ENCODE measurements at regions not wholly inside any gene's neighbourhood (a gene's known extent, or its start where the extent isn't known, plus 50 kb on each side); places are given as distances from the start of the nearest gene placed in this dataset.

DNA sequence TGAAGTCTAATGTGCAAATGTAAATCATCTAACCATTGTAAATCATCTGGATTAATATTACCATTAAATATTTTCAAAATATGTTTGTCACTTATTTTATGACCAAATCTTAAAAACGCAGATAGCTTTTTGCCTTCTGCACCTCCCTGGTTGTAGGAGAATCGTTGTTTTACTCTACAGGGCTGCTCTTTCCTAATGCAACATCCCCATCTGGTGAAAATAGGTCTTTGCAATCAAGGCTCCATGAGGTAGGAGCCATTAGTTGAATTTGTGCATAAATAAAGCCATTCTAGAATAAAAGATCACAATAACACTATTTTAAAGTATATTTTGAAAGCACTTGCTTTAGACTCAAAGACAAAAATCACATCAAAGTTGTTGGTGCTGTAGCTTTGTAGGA, 535.6 kb upstream of the AGTR1 start:
- DNase-seq = no peak

DNA sequence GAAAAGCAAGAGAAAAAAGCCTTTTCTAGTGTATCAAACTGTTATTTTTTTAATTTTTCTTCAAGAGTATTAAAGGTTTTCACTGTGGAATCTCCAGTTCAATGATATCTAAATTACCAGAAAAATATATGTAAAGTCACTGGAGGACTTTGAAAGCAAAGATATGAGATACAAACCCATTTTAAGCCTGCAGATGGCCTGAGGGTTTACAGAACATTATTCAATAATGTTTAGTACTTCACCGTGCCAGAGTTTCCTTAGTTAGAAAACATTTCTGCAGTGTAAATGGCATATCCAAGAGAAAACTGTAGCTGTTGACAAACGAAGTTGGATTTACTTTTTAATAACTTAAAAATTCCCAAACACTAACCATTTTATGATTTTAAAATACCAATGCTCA, 529.4 kb upstream of the AGTR1 start:
- no peak for DNase-seq

- DNase-seq = no peak
Observed at GRCh38 chr3:148173851-148174250, 523.9 kb upstream of the AGTR1 start.

DNA sequence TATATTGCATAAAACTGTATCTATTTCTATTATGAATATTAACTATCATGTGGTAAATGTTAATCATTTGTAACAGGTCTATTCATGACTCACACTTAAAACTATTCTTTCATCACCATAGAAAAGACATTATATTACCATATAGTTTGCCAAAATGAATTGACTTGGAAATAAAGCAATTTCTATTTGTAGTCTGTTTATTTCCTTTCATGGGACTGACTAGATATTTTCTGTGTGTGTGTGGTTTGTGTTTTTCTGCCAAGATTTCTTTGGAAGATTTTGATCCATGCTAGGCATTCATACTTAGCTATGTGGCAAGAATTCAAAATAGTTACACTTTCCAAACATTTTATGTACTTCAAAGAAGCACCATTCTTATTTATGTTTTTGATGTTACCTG, 522.5 kb upstream of the AGTR1 start:
- DNase-seq = no peak

DNA sequence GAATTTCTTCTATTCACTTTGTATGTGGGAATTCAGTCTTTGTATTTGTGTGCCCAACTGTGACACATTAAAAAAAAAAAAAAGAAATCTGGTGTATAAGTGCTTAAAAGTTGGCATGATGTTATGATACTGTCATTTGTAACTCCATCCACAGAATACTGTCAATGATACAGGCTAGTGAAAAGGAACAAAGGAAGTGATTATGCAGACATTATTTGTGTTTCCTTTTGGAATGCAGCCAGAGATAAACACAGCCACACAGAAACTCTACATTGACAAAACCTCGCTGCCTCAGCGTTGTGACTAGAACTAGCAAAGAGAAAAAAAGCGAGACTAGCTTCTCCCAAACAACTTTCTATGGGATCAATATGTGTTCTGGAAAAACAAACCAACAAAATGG, 519.2 kb upstream of the AGTR1 start:
- DNase-seq = no peak

DNA sequence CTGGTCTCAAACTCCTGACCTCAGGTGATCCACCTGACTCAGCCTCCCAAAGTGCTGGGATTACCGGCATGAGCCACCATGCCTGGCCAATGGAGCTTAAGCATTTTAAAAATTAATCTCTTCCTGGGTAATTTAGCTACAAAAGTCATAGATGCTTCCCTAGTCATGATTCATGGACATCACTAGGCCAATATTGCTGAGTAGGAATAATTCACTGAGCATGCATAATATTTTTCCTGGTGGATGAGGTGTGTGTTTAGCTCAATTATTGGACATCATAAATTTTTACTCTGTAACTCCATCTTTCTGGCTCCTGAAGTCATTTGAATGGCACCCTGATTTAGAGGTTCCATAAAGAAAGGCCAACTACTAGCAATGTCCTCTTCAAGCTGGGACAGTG, 512.9 kb upstream of the AGTR1 start:
- no peak for DNase-seq

DNA sequence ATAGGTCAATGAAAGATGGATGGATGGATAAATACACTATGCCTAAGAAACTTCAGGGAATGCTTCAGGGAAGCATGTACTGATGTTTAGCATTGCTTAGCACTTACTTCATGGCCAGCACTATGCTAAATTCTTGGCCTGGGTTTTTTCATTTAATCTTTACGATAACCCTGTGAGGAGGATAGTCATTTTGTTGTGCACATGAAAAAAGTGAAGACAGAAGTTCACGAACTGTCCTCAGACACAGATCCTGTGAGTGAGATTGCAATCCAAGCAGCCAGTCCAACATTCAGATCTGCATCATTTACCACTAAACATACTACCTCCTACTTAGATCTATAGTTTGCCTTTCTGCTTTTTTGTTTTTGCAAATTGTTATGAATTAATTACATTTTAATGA, 510.8 kb upstream of the AGTR1 start:
- DNase-seq = no peak

DNA sequence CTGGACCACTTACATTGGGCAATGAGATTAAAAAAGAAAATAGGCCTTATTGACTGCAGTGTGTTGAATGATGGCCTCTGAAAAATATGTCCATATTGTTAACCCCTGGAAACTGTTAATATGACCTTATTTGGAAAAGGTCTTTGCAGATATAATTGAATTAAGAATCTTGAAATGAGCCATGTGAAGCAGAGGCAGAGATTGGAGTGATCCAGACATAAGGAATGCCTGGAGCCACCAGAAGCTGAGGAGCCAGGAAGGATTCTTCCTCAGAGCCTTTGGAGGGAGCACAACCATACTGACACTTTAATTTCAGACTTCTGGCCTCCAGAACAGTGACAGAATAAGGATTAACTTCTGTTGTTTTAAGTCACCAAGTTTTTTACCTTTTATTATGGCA, 510.4 kb upstream of the AGTR1 start:
- no peak for DNase-seq

- no peak for DNase-seq
Observed at GRCh38 chr3:148190441-148190990, 507.2 kb upstream of the AGTR1 start.

DNA sequence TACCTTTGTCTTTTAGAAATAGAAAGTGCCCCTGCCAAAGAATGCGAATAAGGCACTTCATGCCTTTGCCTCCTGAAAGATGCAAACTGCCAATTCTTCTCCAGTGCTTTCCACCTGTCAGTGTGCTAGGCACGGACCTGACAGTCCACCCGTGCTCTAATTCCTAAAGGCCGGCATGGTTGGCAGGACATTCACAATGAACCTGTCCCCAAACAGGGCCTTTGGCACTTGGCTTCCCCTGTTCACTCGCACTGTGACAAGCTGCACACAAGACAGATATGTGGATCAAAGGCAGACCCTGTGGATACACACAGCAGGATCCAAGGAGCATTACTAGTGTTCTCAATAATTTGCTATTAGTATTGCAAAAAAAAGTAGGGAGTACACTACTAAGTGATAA, 505.7 kb upstream of the AGTR1 start:
- no peak for DNase-seq

DNA sequence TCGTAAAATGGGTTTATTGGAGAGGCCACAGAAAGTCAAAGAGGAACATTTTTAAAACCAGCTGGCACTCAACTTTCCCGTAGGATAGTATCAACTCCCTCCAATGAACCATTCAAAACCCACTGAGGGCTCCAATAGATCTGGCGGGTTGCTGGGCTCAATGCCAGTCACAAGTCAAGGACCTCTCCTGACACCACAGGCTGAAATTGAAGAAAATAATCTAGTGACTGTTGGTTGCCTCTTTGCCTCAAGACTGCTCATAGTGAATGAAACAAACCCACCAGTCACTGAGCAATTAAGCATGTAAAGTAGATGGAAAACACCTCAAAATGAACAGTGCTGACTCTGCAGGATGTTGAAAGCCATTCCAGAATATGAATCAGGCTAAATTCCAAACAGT, 500.6 kb upstream of the AGTR1 start:
- DNase-seq = no peak

DNA sequence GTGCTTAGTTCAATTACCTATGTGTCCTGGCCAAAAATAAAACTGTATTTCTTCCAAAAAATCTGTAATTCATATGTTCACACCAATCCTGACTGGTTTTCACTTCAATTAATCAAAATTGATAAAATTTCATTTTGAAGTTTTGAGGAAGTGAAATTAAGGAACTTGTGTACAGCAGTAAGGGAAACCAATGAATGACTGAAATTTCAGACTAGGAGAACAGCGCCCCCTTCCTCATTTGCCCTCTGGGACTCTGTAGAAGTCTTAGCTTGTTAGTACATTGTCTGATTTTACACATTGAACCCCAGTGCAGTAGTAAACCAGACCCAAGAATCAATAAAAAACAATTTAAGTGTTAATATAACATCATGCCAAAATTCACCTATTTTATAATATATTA, 495.3 kb upstream of the AGTR1 start:
- no peak for DNase-seq

GRCh38 chr3:148203297-148204010, 494.2 kb upstream of the AGTR1 start:
- DNase-seq = no peak

GRCh38 chr3:148204131-148204530, 493.6 kb upstream of the AGTR1 start:
- DNase-seq = no peak

GRCh38 chr3:148205977-148206376, 491.7 kb upstream of the AGTR1 start:
- DNase-seq = no peak

GRCh38 chr3:148206446-148206845, 491.3 kb upstream of the AGTR1 start:
- DNase-seq = no peak

DNA sequence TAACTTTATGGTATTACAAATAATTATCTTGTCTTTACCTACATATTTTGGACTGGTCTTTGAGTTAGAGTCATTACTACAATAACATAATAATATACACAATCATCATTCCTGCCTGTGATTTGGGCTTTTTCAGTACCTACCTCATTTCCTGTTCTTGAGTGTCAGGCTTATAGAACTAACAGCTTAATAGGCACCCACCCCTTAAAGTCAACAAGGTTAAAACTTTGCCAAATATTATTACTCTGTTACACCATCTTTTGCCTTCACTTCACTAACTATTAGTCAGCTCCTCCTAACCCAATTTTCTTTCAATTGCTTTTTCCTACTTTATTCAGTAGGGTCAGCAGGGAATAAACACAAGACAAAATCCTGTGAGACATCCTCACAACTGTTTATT, 488.7 kb upstream of the AGTR1 start:
- DNase-seq = no peak

GRCh38 chr3:148211725-148212124, 486.0 kb upstream of the AGTR1 start:
- no peak for DNase-seq

DNA sequence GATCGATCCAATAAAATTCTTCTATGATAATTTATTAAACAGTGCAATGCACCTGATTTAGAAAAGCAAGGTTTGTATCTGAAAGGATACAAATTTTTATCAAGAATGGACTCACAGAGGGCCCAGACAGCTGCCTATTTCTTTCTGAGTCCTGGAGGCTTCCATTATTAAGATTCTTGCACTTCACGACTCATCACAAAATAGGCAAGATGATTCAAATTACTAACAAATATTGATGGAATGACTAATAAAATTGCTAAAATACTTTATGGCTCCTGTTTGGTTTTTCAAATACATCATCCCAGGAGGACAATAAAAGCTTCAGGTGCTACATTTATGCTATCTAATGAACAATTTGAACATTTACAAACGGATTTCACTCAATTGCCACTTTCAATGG, 483.0 kb upstream of the AGTR1 start:
- no peak for DNase-seq

DNA sequence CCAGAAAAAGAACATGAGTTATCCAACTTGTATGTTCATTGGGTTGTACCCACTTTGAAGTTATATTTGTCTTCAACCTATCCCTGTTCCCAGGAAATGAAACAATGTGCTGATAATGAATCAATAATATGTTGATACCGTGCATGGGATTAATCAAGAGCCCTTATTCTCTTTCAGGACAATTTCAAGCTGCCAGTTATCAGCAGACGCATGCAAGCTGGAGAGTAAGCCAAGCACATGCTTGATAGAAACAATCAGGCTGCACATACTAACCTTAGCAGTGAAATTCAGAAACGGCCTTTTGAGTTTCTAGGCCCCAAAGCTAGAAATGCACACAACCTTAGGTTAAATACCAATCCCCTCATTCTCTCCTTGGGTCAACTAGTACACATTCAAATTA, 480.4 kb upstream of the AGTR1 start:
- no peak for DNase-seq

GRCh38 chr3:148218222-148218621, 479.5 kb upstream of the AGTR1 start:
- DNase-seq = no peak

GRCh38 chr3:148219999-148220398, 477.7 kb upstream of the AGTR1 start:
- no peak for DNase-seq

- DNase-seq = no peak
Observed at GRCh38 chr3:148221303-148221702, 476.4 kb upstream of the AGTR1 start.

GRCh38 chr3:148223266-148223665, 474.4 kb upstream of the AGTR1 start:
- DNase-seq = no peak

DNA sequence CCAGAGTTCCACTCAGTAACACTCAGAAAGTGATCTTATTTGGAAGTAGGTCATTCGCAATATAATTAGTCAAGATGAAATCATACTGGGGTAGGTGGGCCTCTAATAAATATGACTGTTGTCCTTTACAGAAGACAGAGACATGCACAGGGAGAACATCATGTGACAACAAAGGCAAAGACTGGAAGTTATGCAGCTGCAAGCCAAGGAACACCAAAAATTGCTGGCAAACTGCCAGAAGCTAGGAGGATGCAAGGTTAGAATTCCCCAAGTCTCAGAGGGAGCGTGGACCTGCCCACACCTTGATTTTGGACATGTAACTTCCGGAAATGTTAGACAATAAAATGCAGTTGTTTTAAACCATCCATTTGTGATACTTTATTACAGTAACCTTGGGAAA, 471.5 kb upstream of the AGTR1 start:
- no peak for DNase-seq
